Neural crest cell (in vitro differentiated cells): ENCODE measurements at regions not wholly inside any gene's neighbourhood (a gene's known extent, or its start where the extent isn't known, plus 50 kb on each side); places are given as distances from the start of the nearest gene placed in this dataset.
A peak's percentile ranks its signal among the peaks of the same experiment; 100 is the strongest.

Source experiments
- DNase-seq: peaks from one replicate; pipeline ENCODE4 v3.0.0; 2021; ENCODE audit warnings: low read depth, mixed read lengths, low spot score
- H3K27ac Mint-ChIP-seq: one replicate; pipeline ENCODE4 v1.8.0; 2021; ENCODE audit warnings: mild to moderate bottlenecking, mixed read lengths; ENCODE audit not compliant: unreplicated experiment
- H3K27me3 Mint-ChIP-seq: 2 replicates; pipeline ENCODE4 v1.8.0; 2021; ENCODE audit warnings: low read depth, mild to moderate bottlenecking, mixed read lengths
- H3K36me3 Mint-ChIP-seq: 2 replicates; pipeline ENCODE4 v1.8.0; 2021; ENCODE audit warnings: low read depth, mild to moderate bottlenecking, mixed read lengths
- H3K4me1 Mint-ChIP-seq: 2 replicates; pipeline ENCODE4 v1.8.0; 2021; ENCODE audit warnings: mixed read lengths
- H3K4me3 Mint-ChIP-seq: one replicate; pipeline ENCODE4 v1.8.0; 2021; ENCODE audit warnings: mild to moderate bottlenecking, mixed read lengths
- H3K9me3 Mint-ChIP-seq: 2 replicates; pipeline ENCODE4 v1.8.0; 2021; ENCODE audit warnings: mixed read lengths
- CTCF ChIP-seq: fragments of 200-600 bp; sonication (generic); conservative IDR thresholded peaks from 2 replicates; pipeline ENCODE4 v1.5.0; 2021; ENCODE audit warnings: antibody characterized with exemption, mild to moderate bottlenecking

GRCh38 chr6:163841733-163842132 is 427.2 kb downstream of the QKI start:
- Mint-ChIP-seq H3K9me3 (peaks cover 12% of the 10 kb centered on the region), H3K4me3 (no peak overlapping the region), H3K27ac (no peak overlapping the region), H3K27me3 (no peaks in the 10 kb centered on the region), H3K36me3 (peaks cover 9% of the 10 kb centered on the region), H3K4me1 (peaks cover 42% of the 10 kb centered on the region)
- TF ChIP-seq CTCF = no peak
- no peak for DNase-seq

- Mint-ChIP-seq H3K27me3 (no peaks in the 10 kb centered on the region), H3K9me3 (peaks cover 12% of the 10 kb centered on the region), H3K4me3 (no peak overlapping the region), H3K36me3 (peaks cover 9% of the 10 kb centered on the region), H3K27ac (no peak overlapping the region), H3K4me1 (peaks cover 46% of the 10 kb centered on the region)
- no peak for DNase-seq
- TF ChIP-seq CTCF = no peak
Observed at GRCh38 chr6:163841326-163841725, 426.8 kb downstream of the QKI start.

GRCh38 chr6:163840880-163841279 is 426.4 kb downstream of the QKI start:
- Mint-ChIP-seq H3K4me3 (no peak overlapping the region), H3K9me3 (peaks cover 12% of the 10 kb centered on the region), H3K27me3 (no peaks in the 10 kb centered on the region), H3K27ac (no peak overlapping the region), H3K4me1 (peaks cover 47% of the 10 kb centered on the region), H3K36me3 (peaks cover 9% of the 10 kb centered on the region)
- no peak for DNase-seq
- no peak for TF ChIP-seq CTCF

GRCh38 chr6:163839296-163839695 is 424.8 kb downstream of the QKI start:
- Mint-ChIP-seq H3K27me3 (no peaks in the 10 kb centered on the region), H3K27ac (peak overlapping the region; percentile 16), H3K4me1 (peaks cover 52% of the 10 kb centered on the region), H3K9me3 (peaks cover 12% of the 10 kb centered on the region), H3K4me3 (no peak overlapping the region), H3K36me3 (peaks cover 9% of the 10 kb centered on the region)
- TF ChIP-seq CTCF = no peak
- DNase-seq = no peak

GRCh38 chr6:163837691-163838431 is 423.3 kb downstream of the QKI start:
- H3K9me3 Mint-ChIP-seq = peaks cover 12% of the 10 kb centered on the region
- H3K4me1 Mint-ChIP-seq = peaks cover 40% of the 10 kb centered on the region
- peak; percentile 5 for DNase-seq
- no peak for TF ChIP-seq CTCF
- H3K27ac Mint-ChIP-seq = peak overlapping the region; percentile 96
- H3K4me3 Mint-ChIP-seq = peak overlapping the region; percentile 29
- no peaks in the 10 kb centered on the region for H3K27me3 Mint-ChIP-seq
- peaks cover 9% of the 10 kb centered on the region for H3K36me3 Mint-ChIP-seq
